HG02970 (cell line): ENCODE measurements at regions not wholly inside any gene's neighbourhood (a gene's known extent, or its start where the extent isn't known, plus 50 kb on each side); places are given as distances from the start of the nearest gene placed in this dataset.
A peak's percentile ranks its signal among the peaks of the same experiment; 100 is the strongest.

Experiments used
- ATAC-seq: cut with Tn5 transposase; IDR thresholded peaks from one replicate; pipeline ENCODE4 v1.9.1; 2021; ENCODE audit warnings: mild to moderate bottlenecking, moderate library complexity, moderate number of reproducible peaks; ENCODE audit not compliant: unreplicated experiment, low FRiP score

DNA sequence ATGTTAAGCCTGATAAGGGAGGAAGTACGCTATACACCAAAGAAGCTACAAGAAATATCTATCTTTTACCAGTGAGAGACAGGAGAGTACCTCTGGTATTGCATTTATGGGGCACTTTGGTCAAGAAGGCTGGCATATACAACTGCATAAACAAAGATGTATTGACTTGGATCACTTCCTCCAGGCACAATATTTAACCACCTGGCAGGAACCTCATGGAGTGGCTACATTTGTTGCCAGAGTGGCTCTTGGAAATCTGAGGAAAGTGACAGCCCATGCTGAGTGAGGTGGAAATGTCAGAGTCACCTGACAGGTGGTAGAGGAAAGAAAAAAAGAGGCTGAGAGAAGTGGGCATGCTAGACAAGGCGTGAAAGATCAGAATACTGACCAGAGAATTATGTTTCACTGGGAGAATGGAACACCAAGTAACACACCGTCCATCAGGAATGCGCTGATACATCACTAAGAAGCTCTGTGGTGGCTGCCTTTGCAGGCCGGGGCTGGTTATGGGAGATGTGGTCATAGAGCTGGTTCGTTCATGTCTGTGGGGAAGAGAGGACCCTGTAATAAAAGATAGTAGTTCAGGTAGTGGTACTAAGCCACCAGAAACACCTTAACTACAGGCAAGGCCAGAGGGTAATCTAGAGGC, 61.4 kb upstream of the UFL1 start:
- no peak for ATAC-seq

DNA sequence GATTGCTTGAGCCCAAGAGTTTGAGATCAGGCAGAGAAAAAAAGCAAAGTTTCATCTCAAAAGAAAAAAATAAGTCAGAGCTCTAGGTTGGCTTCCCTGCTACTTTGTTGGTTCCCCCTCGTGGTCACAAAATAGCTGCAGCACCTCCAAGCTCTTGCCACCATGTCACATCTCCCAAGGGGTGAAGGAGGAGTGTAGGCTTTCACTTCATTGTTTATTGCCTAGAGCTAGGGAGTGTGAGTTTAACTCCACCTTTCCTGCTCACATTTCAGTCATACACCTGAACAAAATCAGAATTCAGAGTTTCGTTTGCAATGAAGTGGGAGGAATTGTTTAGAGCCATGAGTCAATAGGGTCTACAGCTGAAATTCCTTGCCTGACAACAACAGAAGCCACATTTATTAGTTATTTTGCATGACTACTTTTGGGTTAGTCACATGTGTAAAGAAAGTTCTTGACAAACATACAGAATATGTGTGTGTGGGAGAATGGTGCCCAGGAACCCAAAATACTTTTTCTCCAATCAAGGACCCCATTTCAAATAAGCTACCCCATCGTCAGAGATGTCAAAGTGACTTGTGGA, 56.2 kb upstream of the UFL1 start:
- no peak for ATAC-seq

DNA sequence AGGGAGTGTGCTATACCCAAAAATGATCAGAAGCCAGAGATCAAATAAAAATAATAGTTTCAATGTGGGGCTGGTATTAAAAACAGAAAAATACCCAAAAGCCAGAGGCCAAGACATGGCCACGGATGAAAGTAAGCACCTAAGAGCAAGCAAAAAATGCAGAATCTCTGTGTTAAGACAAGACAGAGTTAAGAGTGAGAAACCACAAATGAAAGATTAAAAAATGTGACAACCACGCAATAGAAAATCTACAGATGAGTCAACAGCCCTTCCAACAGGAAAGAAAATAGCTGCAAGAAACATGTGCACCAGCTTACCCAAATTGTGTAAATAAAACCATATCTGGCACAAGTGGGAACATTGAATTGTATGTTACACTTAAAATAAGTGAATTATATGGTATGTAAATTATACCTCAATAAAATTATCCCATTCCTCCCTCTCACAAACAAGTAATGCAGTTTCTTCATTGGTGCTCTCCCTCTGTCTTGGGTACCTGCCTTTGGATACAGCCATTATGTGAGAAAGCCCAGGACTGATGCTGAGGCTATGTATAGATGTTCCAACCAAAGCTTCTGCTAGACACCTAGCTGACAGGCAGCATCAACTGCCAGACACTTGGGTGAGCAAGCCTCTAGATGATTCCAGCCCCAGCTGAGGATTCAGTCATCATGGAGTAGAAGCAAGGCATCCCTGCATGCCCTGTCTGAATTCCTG, 55.3 kb upstream of the UFL1 start:
- ATAC-seq: peak; percentile 46

DNA sequence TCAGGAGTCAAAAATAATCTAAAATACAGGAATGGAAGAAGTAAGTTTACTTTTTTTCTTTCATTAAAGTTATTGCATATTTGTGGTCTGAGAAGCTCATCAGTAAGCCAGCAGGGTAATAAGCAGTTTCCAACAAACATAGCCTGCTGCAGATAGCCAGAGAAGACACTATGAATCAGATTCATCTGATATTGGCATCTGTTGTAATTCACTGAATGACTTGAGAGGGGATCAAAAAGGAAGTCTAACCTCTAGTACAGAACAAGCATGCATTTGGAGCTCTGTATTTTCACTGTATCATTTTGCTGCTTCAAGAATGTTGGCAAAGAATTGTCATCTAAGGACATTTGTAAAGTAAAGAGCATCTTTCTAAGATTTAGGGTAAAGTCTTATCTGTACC, 53.8 kb upstream of the UFL1 start:
- no peak for ATAC-seq

DNA sequence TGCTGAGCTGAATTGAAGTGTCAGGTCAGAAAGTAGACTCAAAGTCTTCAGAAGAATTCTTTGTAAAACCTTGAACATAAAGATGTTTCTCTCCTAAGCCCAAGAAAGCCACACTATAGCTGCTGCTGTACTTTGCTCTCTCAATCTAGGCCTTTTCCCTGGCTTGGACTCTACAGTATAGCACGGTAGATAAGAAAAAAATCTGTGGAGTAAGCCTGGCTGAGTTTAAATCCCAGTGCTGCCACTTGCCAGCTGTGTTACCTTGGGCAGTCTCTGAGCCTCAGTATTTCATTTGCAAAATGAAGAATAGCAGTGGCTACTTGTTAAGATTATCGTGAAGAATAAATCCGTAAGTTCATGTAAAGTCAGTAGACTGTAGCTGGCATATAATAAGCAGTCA, 53.3 kb upstream of the UFL1 start:
- no peak for ATAC-seq

DNA sequence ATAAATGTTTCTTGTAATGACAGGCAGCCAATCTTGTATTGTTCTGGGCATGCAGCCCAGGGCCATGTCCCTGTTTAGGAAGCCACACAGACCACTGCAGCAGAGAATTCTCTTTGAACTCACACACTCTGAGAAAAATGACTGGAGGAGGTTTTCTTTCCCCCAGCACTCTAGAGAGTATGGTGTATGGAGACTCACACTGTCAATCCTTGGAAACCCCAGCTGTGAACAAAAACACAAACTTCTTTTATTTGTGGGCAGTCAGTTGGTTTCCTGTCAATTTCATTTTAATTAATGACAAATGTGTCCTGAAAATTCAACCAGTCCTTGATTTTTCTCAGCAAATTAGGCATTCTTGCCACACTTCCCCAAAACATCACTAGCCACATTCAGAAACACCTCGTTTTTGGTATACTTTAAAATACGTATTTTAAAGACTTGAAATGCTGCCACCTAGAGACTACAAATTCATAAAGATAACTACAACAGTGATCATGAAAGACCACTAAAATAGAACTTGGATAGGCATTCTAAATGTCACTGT, 52.9 kb upstream of the UFL1 start:
- ATAC-seq: no peak

DNA sequence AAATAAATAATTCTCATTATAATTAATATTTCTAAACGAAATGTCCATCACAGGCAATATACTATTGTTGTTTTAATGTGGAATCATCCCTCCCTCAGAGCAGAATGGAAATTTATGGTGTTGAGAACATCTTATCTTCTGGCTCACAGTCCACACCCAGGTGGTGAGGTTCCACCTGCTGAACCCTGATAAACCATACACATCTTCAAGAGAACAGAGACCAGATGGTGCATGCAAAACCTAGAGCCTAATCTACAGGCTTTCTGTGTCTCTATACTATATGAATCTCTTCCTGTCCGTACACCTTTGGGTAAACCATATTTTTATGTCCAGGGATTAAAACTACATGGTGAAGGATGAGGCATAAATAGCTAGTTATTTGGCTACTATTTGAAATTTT, 52.3 kb upstream of the UFL1 start:
- ATAC-seq: no peak

DNA sequence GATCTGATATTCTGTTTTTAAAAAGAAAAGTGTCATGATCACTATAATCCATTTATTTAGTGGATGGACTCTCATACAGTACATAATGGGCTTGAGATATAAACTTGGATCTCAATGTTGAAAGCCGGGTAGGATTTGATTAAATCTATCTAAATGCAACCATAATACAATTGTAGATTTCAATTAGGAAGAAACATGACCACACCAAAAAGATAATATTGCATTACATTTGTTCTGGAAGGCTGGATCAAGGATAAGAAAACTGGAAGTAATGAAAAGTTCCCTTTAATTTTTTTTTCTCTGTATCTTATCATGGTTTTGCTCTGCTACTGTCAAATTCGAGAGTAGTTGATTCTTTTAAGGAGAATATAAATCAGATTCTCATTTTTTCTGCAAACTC, 51.3 kb upstream of the UFL1 start:
- ATAC-seq: no peak
